GM12864 (cell line): ENCODE measurements at regions not wholly inside any gene's neighbourhood (a gene's known extent, or its start where the extent isn't known, plus 50 kb on each side); places are given as distances from the start of the nearest gene placed in this dataset.
"Not testable (repeated sequence)": the region's sequence is repeated elsewhere in the genome, so short reads cannot be mapped to it uniquely, and the experiment has no call there.

ENCODE experiments used
- DNase-seq: peaks from one replicate; pipeline ENCODE4 v3.0.0-alpha.2; 2011; ENCODE audit warnings: low read depth
- H3K4me3 ChIP-seq: 2 replicates; pipeline ENCODE4 v1.5.1; 2011; ENCODE audit warnings: mild to moderate bottlenecking, low read depth, low read length, control low read depth
- TF ChIP-seq, protein P1 (sequence below): IDR thresholded peaks from 2 replicates; pipeline ENCODE4 v1.5.1; 2011; ENCODE audit warnings: low read depth, mild to moderate bottlenecking, moderate library complexity, low read length, control low read depth, inconsistent platforms; ENCODE audit errors: missing control alignments

DNA sequence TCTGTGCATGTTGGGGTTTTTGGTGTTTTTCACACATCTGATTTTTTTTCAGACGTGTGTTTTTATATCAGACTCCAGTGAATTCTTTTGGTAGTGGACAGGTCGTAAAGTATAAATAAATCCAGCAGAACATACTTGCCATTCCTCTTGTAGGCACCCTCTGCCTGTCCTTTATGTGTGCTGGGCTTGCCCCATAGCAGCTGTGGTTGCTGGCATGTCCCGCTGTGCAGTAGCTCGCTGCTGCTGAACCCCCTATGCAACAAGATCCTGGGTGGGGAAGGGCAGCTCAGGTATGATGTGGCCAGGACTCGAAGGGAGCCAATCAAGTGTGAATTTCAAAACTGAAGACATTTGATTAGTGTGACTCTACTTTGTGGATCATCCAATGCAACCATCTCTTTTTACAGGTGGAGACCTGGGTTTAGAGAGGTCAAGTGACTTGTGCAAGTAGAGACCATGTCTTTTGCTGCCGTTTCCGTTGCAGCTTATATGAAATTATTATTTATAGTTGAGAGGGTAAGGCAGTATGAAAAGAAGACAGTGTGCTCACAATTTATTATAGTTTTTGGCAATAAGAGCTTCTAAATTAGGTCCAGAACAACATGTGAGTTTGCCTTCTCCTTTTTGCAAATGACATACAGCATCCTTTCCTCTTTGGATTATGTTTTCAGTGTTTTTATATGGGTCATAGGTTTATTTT, 350.8 kb upstream of the C2CD4B start:
- TF ChIP-seq, protein P1, sequence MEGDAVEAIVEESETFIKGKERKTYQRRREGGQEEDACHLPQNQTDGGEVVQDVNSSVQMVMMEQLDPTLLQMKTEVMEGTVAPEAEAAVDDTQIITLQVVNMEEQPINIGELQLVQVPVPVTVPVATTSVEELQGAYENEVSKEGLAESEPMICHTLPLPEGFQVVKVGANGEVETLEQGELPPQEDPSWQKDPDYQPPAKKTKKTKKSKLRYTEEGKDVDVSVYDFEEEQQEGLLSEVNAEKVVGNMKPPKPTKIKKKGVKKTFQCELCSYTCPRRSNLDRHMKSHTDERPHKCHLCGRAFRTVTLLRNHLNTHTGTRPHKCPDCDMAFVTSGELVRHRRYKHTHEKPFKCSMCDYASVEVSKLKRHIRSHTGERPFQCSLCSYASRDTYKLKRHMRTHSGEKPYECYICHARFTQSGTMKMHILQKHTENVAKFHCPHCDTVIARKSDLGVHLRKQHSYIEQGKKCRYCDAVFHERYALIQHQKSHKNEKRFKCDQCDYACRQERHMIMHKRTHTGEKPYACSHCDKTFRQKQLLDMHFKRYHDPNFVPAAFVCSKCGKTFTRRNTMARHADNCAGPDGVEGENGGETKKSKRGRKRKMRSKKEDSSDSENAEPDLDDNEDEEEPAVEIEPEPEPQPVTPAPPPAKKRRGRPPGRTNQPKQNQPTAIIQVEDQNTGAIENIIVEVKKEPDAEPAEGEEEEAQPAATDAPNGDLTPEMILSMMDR, result no peak
- H3K4me3 ChIP-seq, result no peak overlapping the region
- no peak for DNase-seq

DNA sequence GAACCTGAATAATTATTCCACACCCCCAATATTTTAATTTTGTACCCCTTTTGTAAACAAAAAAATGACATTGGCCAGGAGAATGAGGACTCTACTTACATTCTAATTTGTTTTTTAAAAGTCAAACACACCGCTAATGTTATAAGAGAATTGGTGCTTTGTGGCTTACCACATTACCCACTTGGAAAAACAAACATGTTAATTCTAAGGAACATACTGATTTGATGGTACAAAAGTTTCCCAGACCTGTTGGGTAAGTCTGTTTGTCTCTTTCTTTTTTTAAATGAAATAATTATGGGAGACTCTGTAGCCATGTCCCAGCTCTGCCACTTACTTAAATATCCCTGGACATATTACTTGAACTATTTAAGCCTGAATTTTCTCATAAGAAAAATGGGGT, 352.5 kb upstream of the C2CD4B start:
- TF ChIP-seq, protein P1, result no peak
- no peak overlapping the region for H3K4me3 ChIP-seq
- DNase-seq, result no peak

DNA sequence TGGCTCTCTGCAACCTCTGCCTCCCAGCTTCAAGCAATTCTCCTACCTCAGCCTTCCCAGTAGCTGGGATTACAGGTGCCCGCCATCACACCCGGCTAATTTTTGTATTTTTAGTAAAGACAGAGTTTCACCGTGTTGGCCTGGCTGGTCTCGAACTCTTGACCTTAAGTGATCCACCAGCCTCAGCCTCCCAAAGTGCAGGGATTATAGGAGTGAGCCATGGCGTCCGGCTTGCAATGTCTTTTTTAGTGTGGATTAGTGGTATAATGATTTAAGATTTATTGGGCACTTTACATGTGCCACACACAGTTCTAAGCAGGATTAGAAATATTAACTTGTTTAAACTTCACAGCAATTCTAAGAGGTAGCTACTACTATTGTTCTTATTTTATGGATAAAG, 353.6 kb upstream of the C2CD4B start:
- not testable (repeated sequence) for DNase-seq

DNA sequence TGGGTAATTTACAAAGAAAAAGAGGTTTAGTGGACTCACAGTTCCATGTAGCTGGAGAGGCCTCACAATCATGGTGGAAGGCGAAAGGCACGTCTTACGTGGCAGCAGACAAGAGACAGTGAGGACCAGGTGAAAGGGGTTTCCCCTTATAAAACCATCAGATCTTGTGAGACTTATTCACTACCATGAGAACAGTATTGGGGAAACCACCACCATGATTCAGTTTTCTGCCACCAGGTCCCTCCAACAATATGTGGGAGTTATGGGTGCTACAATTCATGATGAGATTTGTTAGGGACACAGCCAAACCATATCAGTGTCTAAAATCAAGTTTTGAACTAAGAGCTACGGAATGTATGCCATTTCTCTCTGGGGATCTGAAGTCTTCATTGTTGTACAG, 354.8 kb upstream of the C2CD4B start:
- TF ChIP-seq, protein P1, result no peak
- no peak overlapping the region for H3K4me3 ChIP-seq
- no peak for DNase-seq

More for the DNA sequence above, 353.6 kb upstream of the C2CD4B start:
- not testable (repeated sequence) for H3K4me3 ChIP-seq

DNA sequence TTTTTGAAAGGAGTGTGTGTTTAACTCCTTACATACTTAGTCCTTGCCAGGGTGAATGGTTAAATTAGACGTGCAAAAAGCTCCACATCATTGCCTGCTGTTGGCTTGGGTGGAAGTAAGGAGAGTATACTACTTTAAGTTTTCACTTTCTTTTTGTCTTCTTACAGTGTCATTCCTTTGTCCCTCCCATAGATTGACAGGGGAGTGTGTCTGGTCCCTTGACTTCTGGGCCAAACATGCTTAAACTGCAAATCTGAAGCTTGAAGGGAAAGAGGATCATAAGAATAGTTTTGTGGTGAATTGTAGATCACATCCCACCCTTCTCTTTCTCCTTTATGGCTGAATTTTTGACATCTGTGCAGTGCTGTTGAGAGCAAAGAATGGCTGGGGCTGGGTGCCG, 355.8 kb upstream of the C2CD4B start:
- TF ChIP-seq, protein P1, result no peak
- no peak for DNase-seq
- no peak overlapping the region for H3K4me3 ChIP-seq

DNA sequence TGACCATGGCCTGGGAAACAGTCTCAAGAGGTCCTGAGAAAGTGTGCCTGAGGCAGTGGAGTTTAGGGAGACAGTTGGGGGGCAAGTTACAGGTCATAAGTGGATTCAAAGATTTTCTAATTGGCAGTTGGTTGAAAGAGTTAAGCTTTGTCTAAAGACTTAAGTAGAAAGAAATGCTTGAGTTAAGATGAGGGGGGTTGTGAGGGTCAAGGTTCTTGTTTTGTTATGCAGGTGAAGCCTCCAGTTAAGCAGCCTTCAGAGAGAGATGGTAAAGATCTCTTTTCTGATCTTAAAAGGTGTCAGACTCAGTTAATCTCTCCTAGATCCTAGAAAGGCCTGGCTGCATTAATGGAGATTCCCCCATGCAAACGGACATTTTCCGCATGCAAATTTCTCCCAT, 356.3 kb upstream of the C2CD4B start:
- TF ChIP-seq, protein P1, result no peak
- H3K4me3 ChIP-seq, result no peak overlapping the region
- DNase-seq, result no peak

DNA sequence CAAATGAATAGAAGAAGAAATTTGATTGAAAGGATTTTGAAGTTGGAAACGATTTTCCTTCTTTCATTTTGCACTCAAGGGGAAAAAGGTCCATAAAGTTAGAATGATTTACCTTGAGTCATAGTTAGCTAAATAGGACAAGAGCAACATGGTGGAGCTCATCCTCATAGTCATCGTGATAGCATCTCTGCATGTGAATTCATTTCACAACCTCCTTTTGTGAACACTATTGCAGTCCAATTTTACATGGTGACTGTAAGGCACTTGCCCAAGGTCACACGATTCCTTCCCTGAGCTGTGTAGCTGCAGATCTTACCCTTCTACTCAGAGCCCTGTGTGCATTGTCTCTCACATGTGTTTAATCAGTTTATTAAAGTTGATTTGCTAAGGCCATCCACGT, 359.8 kb upstream of the C2CD4B start:
- H3K4me3 ChIP-seq, result no peak overlapping the region
- TF ChIP-seq, protein P1, result no peak
- DNase-seq, result no peak
